ACHN (cell line): ENCODE measurements at regions not wholly inside any gene's neighbourhood (a gene's known extent, or its start where the extent isn't known, plus 50 kb on each side); places are given as distances from the start of the nearest gene placed in this dataset.
"Not testable (repeated sequence)": the region's sequence is repeated elsewhere in the genome, so short reads cannot be mapped to it uniquely, and the experiment has no call there.

Source experiments
- DNase-seq: peaks from one replicate; pipeline ENCODE4 v3.0.0-alpha.2; 2015
- in situ Hi-C: cut with HindIII; loops from 2 replicates; pipeline ENCODE4 v1.10.0; 2017; ENCODE audit warnings: low sequenced_read_pairs, low pct_ligation_motif_present, low pct_unique_long_range_greater_than_20kb

- no peak for DNase-seq
- in situ Hi-C loops = no loop called here
Observed at GRCh38 chr17:73890831-73891405, 246.7 kb upstream of the SDK2 start.

- no peak for DNase-seq
- in situ Hi-C loops = no loop called here
Observed at GRCh38 chr17:73895157-73895556, 250.9 kb upstream of the SDK2 start.

- DNase-seq = no peak
- in situ Hi-C loops = no loop called here
Observed at GRCh38 chr17:73896966-73897365, 252.7 kb upstream of the SDK2 start.

- no peak for DNase-seq
- in situ Hi-C loops = no loop called here
Observed at GRCh38 chr17:73899839-73900238, 255.6 kb upstream of the SDK2 start.

- no peak for DNase-seq
- in situ Hi-C loops = no loop called here
Observed at GRCh38 chr17:73900516-73900915, 256.3 kb upstream of the SDK2 start.

- in situ Hi-C loops = no loop called here
- no peak for DNase-seq
Observed at GRCh38 chr17:73901249-73901648, 257.0 kb upstream of the SDK2 start.

GRCh38 chr17:73901661-73902415, 257.6 kb upstream of the SDK2 start:
- no peak for DNase-seq
- in situ Hi-C loops = no loop called here

GRCh38 chr17:73902416-73903181, 258.4 kb upstream of the SDK2 start:
- in situ Hi-C loops = no loop called here
- DNase-seq = no peak

- in situ Hi-C loops = no loop called here
- no peak for DNase-seq
Observed at GRCh38 chr17:73906896-73907870, 262.9 kb upstream of the SDK2 start.

- in situ Hi-C loops = no loop called here
- no peak for DNase-seq
Observed at GRCh38 chr17:73909186-73909585, 264.9 kb upstream of the SDK2 start.

GRCh38 chr17:73910206-73910605, 266.0 kb upstream of the SDK2 start:
- no peak for DNase-seq
- in situ Hi-C loops = no loop called here

- in situ Hi-C loops = no loop called here
- no peak for DNase-seq
Observed at GRCh38 chr17:73910821-73911515, 266.7 kb upstream of the SDK2 start.

- in situ Hi-C loops = no loop called here
- DNase-seq = no peak
Observed at GRCh38 chr17:73911726-73912372, 267.6 kb upstream of the SDK2 start.

GRCh38 chr17:73912373-73912746, 268.1 kb upstream of the SDK2 start:
- in situ Hi-C loops = no loop called here
- no peak for DNase-seq

- in situ Hi-C loops = no loop called here
Observed at GRCh38 chr17:73914536-73915274, 270.5 kb upstream of the SDK2 start.

GRCh38 chr17:73919033-73919432, 274.8 kb upstream of the SDK2 start:
- DNase-seq, in situ Hi-C loops: not testable (repeated sequence)

More at GRCh38 chr17:73914536-73915274, 270.5 kb upstream of the SDK2 start:
- DNase-seq = no peak

GRCh38 chr17:73921306-73921705, 277.1 kb upstream of the SDK2 start:
- DNase-seq = no peak
- in situ Hi-C loops = no loop called here
